GM04503 (cell line): ENCODE measurements at regions not wholly inside any gene's neighbourhood (a gene's known extent, or its start where the extent isn't known, plus 50 kb on each side); places are given as distances from the start of the nearest gene placed in this dataset.
"Not testable (repeated sequence)": the region's sequence is repeated elsewhere in the genome, so short reads cannot be mapped to it uniquely, and the experiment has no call there.

Experiments used
- DNase-seq: peaks from one replicate; pipeline ENCODE4 v3.0.0-alpha.2; 2012; ENCODE audit warnings: low read depth

GRCh38 chr15:67945951-67946700 lies 106.3 kb upstream of the RNU6-1 start:
- no peak for DNase-seq

- no peak for DNase-seq
These were observed 106.9 kb upstream of the RNU6-1 start for GRCh38 chr15:67946701-67947100.

- DNase-seq: no peak
These were observed 106.7 kb upstream of the PIAS1 start for GRCh38 chr15:67947254-67948039.

- no peak for DNase-seq
These were observed 105.9 kb upstream of the PIAS1 start for GRCh38 chr15:67948215-67948614.

GRCh38 chr15:67951187-67951586 lies 102.9 kb upstream of the PIAS1 start:
- not testable (repeated sequence) for DNase-seq

GRCh38 chr15:67953299-67953698 lies 100.8 kb upstream of the PIAS1 start:
- no peak for DNase-seq

- no peak for DNase-seq
These were observed 98.9 kb upstream of the PIAS1 start for GRCh38 chr15:67955252-67955651.

- no peak for DNase-seq
These were observed 96.5 kb upstream of the PIAS1 start for GRCh38 chr15:67957435-67958132.

- DNase-seq: no peak
These were observed 86.2 kb upstream of the PIAS1 start for GRCh38 chr15:67967871-67968431.

- no peak for DNase-seq
These were observed 85.6 kb upstream of the PIAS1 start for GRCh38 chr15:67968564-67968963.

GRCh38 chr15:67968966-67969365 lies 85.1 kb upstream of the PIAS1 start:
- DNase-seq: no peak

GRCh38 chr15:67969892-67970291 lies 84.2 kb upstream of the PIAS1 start:
- no peak for DNase-seq

- no peak for DNase-seq
These were observed 81.7 kb upstream of the PIAS1 start for GRCh38 chr15:67972377-67972776.

- DNase-seq: no peak
These were observed 80.3 kb upstream of the PIAS1 start for GRCh38 chr15:67973846-67974245.

GRCh38 chr15:67976506-67977073 lies 77.5 kb upstream of the PIAS1 start:
- no peak for DNase-seq

GRCh38 chr15:67977414-67978089 lies 76.6 kb upstream of the PIAS1 start:
- DNase-seq: no peak

GRCh38 chr15:67979281-67979680 lies 74.8 kb upstream of the PIAS1 start:
- DNase-seq: no peak

- no peak for DNase-seq
These were observed 73.9 kb upstream of the PIAS1 start for GRCh38 chr15:67980171-67980570.

- no peak for DNase-seq
These were observed 73.1 kb upstream of the PIAS1 start for GRCh38 chr15:67980773-67981685.

GRCh38 chr15:67981848-67982247 lies 72.3 kb upstream of the PIAS1 start:
- DNase-seq: no peak

- no peak for DNase-seq
These were observed 62.4 kb upstream of the PIAS1 start for GRCh38 chr15:67991706-67992105.
